ENCODE measurements at regions not wholly inside any gene's neighbourhood (a gene's known extent, or its start where the extent isn't known, plus 50 kb on each side); places are given as distances from the start of the nearest gene placed in this dataset.

GRCh38 chr9:79969393-79970145 lies 397.8 kb downstream of the TLE4 start:
- Histone ChIP-seq H3K23me2 (ENCODE audit: insufficient read length, low read depth, low read length, poor library complexity, severe bottlenecking) (no peaks in the 10 kb centered on the region), H3T11ph (ENCODE audit: low read length) (no peak overlapping the region), H3K79me1 (ENCODE audit: insufficient read depth, low read depth, low read length, poor library complexity, severe bottlenecking) (no peaks in the 10 kb centered on the region), H3K4me2 (ENCODE audit: insufficient read depth, insufficient read length, low read length) (no peak overlapping the region), H2BK5ac (ENCODE audit: insufficient read length, low read length) (no peak overlapping the region), H2BK120ac (ENCODE audit: low read depth, low read length, poor library complexity, severe bottlenecking) (no peak overlapping the region), H2AFZ (ENCODE audit: low read length) (no peak overlapping the region), H3K4ac (ENCODE audit: low read depth, low read length) (no peak overlapping the region), H3K4me1 (ENCODE audit: insufficient read depth, low read length) (peaks cover under 1% of the 10 kb centered on the region; the same call in 1 of the 2 replicates), H3K56ac (ENCODE audit: insufficient read length, low read depth, low read length) (no peak overlapping the region), H2BK20ac (ENCODE audit: low read depth, low read length, poor library complexity, severe bottlenecking) (no peak overlapping the region), H3K27me3 (ENCODE audit: insufficient read depth, low read length) (peaks cover 3% of the 10 kb centered on the region; the same call in 1 of the 2 replicates), H4K8ac (replicated peaks; ENCODE audit: insufficient read length, low read depth, low read length) (no peak overlapping the region), H2BK12ac (ENCODE audit: insufficient read length, low read depth, low read length) (no peak overlapping the region), H3K18ac (ENCODE audit: insufficient read length, low read depth, low read length) (no peak overlapping the region), H4K20me1 (ENCODE audit: control insufficient read depth, insufficient read depth, insufficient read length) (no peaks in the 10 kb centered on the region), H2AK5ac (ENCODE audit: insufficient read length, low read length) (no peak overlapping the region), H3K9me3 (ENCODE audit: control insufficient read depth, low read depth, low read length) (no peaks in the 10 kb centered on the region), H4K5ac (ENCODE audit: insufficient read length, low read depth, low read length) (no peak overlapping the region), H3K23ac (ENCODE audit: insufficient read length, low read depth, low read length) (no peak overlapping the region), H2BK15ac (ENCODE audit: low read depth, low read length) (no peak overlapping the region), H3K14ac (ENCODE audit: insufficient read depth, low read length) (no peak overlapping the region), H3K9ac (ENCODE audit: extremely low read depth, insufficient read length, low read length) (no peak overlapping the region), H3K27ac (ENCODE audit: insufficient read length, low read depth, low read length) (no peak overlapping the region), H3K79me2 (ENCODE audit: insufficient read depth, low read length) (no peaks in the 10 kb centered on the region), H4K91ac (ENCODE audit: insufficient read length, low read depth, low read length) (no peak overlapping the region)
- no peaks in the 10 kb centered on the region for H3K36me3 Mint-ChIP-seq (ENCODE audit: insufficient read depth in 1 of 3, low read depth in 3 of 3)
- no CpG with 5 or more reads among the region's 3 CpGs for WGBS (ENCODE audit: extremely low coverage, insufficient read length, low lambda C conversion rate)
- H3K4me3 Mint-ChIP-seq = no peak overlapping the region
- H3K4me1 Mint-ChIP-seq = peaks cover under 1 to 2% of the 10 kb centered on the region in 2 experiments; a peak in 3 of 4 replicates
- TF ChIP-seq CTCF (conservative IDR thresholded peaks at IDR 0.05) = no peak
- no peak overlapping the region for H3K27ac Mint-ChIP-seq
- no peak for DNase-seq
- no peaks in the 10 kb centered on the region for H3K9me3 Mint-ChIP-seq
- peaks cover 60% of the 10 kb centered on the region for H3K27me3 Mint-ChIP-seq (ENCODE audit: low read depth)

Measured in H9 (cell line).